Activated T-cell treated with anti-CD3 and anti-CD28 coated beads, Interleukin-2, amount 50 U/mL, for 48 hours (primary cell): ENCODE measurements at regions not wholly inside any gene's neighbourhood (a gene's known extent, or its start where the extent isn't known, plus 50 kb on each side); places are given as distances from the start of the nearest gene placed in this dataset.
"Not testable (repeated sequence)": the region's sequence is repeated elsewhere in the genome, so short reads cannot be mapped to it uniquely, and the experiment has no call there.

Experiments used
- DNase-seq, 2 experiments: peaks; one replicate each; pipeline ENCODE4 v3.0.0-alpha.2; 2020

DNA sequence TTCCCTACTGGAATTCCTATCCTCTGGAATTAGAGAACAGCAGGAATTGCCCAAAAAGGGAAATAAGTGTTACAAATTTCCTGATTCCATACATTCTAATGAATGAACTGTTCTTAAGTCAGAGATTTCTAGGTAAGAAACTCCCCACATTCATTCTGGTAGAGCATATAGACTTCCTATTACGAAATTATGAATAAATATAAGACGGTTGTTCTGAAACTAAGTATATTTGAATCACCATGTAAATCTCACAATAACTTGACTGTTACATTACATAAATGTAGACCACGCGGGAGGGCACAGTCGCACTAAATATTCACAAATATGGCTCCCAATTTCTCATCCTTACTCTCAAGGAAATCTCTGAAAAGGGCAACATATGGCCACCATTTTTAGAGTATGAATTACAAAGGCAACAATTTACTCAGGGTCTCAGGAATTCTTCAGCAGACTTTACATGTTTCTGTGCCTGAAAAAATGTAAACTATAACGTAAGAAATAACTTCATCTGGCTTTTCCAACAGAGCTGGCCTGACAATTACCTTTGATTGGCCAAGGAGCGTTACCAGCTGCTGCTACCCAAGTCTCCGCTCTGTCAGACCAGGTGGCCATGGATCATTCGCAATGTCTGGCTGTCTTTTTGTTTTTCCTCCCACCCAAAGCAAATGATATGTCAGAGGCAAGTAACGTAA, 115.8 kb downstream of the MPP7 start:
- DNase-seq = no peak

DNA sequence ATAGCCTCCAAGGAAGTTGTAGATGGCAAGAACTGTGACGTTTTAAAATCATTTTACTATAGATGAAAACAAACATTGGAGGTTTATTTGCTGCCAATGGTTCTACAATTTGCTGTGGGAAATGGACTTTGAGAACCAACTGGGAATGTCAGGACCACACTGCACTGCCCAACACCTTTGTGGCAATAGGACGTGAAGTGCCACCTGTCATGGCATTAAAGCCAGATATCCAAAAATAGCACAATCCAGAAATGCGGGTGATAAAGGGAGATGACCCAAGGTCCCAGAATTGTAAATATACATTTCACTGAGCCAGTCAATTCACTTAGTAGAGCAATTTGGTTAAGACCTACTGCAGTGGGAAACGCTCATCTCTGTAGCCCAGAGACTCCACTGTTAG, 116.4 kb downstream of the MPP7 start:
- DNase-seq = no peak

DNA sequence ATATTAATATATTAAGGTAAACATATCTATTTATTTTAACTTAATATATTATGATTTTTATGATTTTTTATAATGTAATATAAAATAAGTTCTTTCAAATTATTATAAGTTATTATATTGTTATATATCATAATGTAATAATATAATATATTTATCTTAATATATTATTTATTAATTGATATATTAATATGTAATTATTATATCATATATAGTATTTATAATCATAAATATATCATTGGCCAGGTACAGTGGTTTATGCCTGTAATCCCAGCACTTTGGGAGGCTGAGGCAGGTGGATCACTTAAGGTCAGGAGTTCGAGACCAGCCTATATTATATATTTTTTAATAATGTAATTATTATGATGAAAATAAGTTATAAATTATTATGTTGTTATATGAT, 118.1 kb downstream of the MPP7 start:
- DNase-seq = no peak

DNA sequence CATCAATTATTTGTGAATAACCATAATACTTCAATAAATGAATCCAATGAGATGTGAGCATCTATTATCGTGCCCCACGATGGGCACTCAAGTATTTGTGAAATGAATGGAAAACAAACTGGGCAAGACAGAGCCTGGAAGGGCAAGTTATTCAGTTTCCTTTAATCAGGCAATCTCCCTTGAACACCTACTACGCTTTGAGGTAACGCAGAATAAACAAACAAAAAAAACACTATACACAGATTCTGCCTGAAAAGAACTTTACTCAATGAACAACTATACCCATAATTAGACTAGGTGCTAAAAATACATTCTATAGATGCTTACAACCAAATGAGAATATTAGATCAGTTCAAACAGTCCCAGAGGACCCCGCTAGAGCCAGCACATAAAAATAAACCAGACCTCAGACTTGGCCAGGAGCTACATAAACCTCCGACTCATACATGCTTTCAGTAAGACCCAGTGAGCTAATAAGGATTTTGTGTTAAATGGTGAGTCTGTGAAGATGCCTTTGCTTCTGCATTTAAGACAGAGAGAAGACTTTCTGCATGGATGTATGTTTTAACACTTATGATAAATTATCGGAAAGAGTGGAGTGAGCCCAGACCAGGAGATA, 121.3 kb downstream of the MPP7 start:
- no peak for DNase-seq

DNA sequence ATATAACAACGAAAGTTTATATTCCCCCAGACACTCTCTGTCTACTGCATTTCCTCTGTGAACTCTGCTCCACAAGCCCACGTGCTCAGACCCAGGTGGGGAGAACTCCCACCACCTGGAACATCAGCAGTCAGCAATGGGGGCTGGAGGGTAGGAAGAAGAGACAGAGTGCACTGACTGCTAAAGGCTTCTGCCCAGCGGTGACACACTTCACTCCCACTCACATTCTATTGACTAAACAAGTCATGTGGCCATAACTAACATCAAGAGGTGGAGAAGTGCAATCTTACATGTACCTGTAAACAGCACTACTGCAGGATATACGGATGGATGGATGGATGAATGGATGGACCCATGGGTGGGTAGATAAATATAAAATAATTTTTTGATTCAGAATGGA, 122.2 kb downstream of the MPP7 start:
- no peak for DNase-seq

DNA sequence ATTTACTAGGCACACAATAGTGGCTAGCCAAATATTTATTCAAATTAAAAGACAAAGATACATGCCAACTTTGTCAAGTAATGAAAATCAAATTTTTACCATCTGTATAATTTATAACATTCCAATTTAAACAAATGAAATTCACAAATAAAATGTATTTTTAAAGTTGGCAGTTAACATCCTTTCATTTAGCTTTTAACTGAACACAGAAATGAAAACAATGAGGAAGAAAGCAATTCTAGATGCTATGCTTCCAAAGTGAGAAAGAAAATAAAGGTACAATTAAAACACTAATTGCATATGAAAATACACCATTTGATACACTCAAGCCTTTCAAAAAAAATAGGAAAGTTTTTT, 123.1 kb downstream of the MPP7 start:
- DNase-seq = no peak

DNA sequence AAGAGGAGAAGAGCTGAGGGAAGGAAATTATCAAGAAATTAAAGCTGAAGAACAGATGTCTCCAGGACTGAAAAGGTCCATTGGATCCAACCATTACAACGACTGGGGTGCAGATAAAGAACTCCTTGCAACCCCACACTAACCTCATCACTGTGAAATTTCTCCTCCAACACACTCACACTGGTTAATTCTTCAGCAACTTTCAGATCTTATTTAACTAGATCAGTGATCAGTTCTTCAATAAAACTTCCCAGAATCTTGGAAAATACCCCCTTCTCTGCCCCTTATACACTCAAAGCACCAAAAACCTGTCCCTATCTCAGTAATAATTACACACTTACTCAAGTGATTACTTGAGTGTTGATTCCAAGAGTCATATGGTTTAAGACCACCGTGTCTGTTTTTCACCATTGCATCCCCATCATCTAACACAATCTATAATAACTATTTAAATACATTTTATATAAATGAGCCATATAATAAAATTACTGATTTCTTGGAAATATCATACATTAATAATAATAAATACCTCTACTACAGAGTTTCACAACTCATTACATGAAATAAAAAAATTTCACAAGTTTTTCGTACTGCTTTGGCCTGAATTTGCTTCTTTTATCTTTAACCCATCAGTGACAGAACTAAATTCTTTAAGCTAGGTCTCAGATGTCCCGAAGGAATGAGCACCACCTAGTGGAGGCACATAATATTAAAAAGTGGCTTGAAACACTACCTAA, 123.7 kb downstream of the MPP7 start:
- peak in 1 of 2 experiments; percentile 22 for DNase-seq

DNA sequence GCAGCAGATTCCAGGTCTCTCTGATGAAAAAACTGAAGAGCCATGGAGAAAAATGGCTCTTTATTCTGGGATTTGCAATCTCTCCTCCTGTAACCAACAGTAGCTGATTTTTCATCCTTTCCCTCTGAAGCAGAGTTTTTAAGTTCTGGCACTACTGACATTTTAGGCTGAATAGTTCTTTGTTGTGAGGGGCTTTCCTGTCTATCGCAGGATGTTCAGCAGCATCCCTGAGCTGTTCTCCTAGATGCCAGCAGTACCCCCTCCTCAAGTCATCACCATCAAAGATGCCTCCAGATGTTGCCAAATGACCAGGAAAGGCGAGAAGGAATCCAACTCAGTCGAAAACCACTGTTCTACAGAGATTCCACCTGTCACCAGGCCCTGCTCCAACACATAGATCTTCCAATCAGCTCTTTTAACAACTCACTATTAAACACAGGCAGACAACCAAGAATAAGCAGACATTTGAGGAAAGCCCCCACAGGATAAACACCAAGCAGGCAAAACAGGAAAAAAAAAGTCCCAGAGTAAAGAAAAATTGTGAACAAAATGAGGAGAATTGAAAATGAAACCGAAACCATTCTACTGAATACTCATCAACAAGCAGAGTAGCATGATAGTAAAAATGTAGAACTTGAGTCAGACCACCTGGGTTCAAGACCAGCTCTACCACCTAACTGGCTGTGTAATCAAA, 124.8 kb downstream of the MPP7 start:
- peak; percentile 34 to 35 for DNase-seq

DNA sequence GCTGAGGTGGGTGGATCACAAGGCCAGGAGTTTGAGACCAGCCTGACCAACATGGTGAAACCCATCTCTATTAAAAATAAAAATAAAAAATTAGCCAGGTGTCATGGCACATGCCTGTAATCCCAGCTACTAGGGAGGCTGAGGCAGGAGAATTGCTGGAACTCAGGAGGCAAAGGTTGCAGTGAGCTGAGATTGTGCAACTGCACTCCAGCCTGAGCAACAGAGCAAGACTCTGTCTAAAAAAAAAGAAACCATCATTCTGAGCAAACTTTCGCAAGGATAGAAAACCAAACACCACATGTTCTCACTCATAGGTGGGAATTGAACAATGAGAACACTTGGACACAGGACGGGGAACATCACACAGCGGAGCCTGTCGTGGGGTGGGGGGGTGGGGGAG, 126.4 kb downstream of the MPP7 start:
- not testable (repeated sequence) for DNase-seq

DNA sequence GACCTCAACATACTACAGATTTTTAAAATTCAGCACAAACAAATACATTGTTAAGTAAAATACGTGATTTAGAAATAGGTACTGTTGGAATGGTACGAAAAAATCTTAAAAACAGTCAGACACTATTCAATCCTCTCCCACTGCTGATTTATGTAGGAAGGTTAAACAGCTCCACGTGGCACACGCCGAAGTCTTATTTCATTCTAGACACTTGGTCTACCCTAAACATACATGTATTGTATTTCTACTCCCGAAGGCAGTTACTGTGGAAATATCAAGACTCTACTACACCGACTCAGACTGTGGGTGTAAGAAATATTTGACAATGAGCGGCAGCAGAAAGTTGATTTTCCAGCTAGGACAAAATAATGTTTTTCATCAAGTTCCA, 130.6 kb downstream of the MPP7 start:
- no peak for DNase-seq

DNA sequence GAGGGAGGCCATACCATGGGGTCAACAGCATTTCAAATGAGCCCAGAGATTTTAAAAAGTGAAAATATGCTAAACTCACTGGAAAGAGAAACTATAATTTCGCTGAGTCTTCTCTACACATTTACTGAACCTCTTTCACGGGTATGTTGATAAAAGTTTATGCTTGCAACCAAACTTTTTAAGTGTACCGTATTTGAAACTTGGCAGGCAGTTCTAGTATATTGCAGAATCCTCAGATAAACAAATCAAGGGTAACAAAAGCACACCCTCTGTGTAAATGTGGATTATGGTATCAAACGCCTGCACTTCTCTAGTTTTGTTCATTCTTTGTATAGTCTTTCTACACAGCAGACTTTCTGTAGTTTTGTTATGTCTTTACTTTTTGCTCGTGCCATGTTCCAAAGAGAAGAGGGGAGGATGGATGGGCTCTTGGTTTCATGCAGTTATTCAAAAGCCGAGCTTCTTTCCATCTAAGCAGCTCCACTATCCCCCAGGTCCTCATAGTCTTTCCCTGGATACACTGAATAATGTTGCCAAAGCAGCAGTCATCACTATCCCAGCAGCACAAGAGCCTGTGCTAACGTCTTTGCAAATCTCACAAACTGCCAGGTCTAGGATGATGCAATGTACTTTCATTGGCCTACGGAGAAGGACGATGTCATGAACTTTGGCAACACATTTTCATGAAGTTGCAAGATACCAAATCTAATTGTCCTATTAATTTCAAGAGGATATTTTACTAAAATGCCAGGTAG, 131.2 kb downstream of the MPP7 start:
- no peak for DNase-seq

DNA sequence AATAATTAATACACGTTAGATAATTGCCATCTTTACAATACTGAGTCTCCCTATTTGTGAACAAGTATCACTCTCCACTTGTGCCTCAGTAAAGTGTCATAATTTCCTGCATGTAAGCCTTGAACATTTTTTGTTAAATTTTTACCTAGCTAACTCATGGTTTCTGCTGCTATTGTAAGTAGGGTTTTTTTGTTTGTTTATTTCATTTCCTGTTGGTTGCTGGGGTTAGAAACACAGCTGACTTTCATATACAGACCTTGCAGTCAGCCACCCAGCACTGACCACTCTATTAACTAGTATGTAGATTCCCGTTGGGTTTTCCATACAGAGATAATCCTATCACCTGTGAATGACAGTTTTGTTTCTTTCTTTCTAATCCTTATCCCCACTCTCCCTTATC, 133.3 kb downstream of the MPP7 start:
- no peak for DNase-seq

DNA sequence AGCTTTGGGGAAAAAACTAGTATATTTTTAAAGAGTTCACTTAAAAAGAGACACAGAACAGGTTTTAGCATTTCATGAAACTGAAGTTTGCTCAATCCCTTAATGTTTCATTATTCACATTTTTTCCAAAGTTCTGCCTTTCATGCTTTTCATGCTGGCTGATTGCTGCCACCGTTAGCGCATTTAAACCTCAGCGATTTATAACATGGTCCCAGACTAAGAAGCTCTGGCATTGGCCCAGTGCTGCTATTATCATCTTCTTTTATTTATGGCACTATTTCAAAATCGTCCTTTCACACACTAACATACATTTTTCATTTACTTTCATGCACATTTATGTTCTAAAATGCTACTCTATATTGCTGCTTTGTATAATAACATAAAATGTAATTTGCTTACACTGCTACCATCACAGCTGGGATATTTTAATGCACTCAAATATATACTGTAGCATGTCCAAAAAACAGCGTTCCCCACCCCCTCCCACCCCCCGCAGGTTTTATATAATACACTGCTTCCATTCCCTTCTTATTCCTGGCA, 141.9 kb downstream of the MPP7 start:
- no peak for DNase-seq

DNA sequence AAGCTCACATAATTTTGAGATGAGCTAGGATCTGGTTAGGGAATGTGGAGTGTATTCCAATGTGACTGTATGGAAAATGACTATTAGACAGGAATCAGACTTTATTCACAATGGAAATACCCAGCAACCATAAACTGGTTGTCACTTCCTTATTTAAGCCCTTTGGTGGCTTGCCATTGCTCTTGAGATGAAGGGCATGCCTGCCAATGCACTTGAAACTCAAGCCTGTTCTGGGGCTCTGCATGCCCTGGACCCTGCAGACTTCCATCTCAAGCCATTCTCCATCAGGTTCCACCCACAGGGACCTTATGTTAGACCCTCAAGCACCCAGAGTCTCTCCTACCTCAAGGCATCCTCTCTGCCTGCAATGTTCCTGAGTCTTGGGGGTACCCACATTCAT, 145.5 kb downstream of the MPP7 start:
- DNase-seq = no peak

DNA sequence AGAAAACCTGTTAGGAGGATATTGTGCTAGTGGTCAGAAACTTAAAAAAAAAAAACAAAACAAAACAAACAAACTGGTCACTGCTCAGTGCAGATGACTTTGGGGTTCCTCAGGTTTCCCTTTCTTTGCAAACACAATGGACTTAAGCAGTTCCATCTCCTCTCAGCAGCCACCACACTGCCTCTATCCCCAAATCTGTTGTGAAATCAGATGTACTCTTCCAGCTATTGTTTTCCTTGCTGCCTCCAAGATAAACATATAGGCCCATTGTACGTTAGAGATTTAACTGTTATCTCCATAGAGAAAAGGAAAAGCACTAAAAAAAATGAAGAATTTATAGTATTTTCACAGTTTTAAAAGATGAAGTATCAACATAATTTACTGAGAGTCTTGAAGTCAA, 147.1 kb downstream of the MPP7 start:
- no peak for DNase-seq

DNA sequence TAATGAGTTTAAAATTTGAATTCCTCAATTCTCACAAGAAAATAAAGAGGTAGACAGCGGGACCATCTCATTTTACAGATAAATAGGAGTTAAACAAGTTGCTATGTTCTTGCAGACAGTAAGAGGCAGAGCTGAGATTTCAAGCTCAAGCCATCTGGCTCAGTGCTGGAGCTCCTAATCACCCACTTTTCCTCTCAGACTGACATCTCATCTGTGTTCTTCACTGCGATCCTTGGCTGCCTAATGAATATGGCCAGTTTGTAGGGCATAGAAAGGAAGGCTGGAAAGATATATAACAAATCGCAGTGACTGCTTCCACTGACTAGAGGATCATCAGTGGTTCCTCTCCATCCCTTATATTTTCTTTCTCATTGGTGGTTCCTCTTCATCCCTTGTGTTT, 151.2 kb downstream of the MPP7 start:
- DNase-seq = no peak

DNA sequence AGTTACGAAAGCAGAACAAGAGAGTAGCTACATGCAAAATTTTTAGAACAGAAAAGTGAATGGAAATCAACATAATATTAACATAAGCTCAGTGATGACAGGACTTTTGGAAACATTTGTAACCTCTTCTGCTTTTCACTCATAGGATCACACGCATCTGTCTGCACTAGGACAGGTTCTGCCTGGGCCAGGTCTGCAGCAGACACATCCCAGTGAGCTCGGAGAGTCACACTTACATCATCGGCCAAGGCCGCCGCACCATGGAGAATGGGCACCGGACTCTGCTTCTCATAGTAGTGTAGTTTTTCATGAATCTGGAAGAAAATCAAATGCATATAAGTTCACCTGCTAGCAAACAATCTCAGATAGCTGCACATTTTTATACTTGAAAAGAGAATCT, 150.9 kb upstream of the ODAD2 start:
- no peak for DNase-seq

DNA sequence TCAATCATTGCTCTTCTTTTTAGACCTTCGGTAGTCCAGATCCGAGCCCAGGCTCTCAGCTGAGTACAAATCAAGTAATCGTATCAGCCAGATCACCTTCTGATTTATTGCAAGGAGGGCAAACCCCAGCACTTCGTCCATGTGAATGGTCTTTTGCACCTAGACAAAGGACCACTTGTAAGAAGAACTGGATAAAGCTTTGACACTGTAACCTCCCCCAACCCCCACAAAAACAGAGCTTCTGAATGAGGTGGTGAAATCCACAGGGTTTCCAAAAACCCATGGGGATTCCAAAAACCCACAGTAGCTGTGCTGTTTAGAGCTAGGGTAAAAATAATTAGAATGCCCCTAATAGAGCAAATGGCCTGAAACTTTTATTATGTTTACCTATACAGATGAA, 148.8 kb upstream of the ODAD2 start:
- no peak for DNase-seq

DNA sequence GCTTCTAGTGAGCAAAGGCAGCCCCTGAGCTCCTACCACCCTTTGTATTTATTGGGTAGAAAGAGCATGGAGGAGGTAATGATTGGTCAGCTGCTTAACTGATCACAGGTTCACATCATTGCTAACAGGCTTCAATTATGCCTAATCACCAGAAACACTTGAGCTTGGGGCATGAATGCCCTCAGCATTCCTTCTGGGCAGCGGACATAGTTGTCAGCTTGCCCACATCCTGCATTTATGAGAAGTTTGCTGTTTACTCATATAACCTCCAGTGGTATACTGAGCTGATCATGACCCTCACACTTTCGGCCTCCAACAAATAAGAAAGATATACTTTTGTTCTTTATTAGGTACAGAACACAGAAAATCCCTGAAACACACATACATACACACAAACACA, 140.3 kb upstream of the ODAD2 start:
- no peak for DNase-seq

DNA sequence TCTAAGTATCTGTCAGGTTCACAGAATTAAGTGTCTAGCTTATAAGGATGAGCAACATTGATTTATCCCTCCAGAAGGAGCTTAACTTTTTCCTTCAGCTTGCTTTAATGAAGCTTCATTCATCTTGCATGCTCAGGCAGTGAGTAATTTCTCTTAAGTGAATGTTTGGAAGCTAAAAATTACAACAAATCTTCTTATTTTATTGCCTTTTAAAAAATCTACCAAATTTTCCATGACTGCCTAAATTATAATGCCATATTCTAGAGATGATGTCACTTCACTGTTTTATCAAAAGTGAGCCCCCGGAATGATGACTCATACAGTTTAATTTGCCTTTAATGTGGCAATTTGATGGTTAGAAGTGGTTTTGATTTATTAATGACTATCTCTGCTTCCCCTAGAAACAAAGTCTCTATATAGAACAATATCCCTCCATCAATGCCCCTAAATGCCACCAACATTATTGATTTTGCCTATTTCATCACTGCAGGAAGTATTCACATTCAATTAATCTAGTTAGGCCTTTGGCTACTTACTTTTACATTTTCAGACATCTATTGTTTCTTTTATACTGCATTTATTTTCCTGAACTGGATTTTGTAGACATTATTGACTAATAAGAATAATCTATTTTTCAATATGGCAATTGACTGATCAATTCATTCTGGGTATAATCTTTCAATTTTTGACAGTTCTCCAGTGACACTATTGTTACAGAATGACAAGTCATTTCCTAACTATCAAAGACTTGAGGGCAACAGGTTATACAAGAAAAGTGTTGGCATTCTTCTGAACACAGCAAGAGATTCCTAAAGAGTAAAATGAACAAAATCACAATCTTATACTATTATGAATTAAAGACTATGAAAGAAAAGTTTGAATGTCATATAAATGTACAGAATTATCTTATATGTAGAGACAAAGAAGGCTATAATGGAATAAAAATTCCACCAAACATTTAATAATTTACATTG, 139.3 kb upstream of the ODAD2 start:
- no peak for DNase-seq

DNA sequence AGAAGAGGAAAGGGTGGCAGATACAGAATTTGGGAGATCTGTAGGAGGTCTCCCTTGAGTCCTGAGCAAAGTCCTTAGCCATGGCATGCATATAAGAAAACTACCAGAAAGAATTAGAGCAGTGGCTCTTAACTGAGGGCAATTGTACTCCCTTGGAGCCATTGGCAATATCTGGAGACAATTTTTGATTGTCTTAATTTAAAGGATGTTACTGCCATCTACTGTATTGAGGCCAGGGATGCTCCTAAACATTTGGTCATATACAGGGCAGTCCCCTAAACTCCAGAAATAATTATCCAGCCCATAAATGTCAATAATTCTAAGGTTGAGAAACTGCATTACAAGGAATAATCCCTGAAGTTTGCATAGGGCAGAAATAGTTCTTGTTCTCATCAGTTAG, 136.4 kb upstream of the ODAD2 start:
- no peak for DNase-seq

DNA sequence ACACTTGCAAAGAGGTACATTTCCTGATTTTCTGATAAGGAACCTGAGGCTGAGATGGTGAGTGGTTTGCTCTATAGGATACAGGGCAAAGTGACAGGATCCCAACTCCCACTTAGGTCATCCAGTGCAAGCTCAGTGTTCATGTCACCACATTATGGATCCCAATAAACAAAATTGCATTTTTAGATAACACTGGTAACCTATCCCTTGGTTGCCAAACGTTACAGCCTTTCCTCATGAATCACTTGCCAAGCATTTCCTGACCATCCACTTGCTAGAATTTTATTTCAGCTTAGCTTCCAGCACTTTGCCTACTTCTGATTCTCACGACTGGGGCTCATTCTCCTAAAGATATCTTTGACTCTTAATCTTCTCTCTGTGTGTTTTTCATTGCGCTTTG, 131.4 kb upstream of the ODAD2 start:
- no peak for DNase-seq
